ENCODE measurements at regions not wholly inside any gene's neighbourhood (a gene's known extent, or its start where the extent isn't known, plus 50 kb on each side); places are given as distances from the start of the nearest gene placed in this dataset.

DNA sequence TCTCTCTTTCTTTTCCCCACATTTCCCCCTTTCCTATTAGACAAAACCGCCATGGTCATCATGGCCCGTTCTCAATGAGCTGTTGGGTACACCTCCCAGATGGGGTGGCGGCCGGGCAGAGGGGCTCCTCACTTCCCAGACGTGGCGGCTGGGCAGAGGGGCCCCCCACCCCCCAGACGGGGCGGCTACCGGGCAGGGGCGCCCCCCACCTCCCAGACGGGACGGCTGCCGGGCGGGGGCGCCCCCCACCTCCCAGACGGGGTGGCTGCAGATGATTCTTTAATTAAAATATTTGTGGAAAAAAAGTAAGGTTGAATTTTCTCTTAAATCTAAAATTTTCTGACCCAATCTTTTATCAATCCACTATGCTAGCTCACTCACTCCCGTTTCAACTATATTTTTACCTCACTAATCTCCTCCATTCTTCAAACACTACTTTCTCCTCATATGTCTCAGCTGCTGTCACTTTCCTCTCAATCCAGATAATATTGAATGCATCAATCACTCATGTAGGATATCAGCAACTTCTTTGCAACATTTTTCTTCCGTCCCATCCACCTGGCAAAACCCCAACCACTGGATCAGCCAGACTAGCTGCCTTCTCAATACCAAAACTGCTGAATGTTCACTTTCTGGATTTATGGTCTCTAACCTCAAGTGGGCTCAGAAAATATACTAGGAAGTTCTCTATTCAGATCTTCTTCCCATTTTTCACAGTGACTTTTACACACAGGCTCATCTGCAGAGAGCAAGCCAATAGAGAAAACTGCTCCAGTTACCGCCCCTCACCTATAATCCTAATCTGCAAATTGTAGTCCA, 81.1 kb upstream of the TRIM24 start:
- H3K27ac ChIP-seq, result no peak overlapping the region
- TF ChIP-seq CTCF (conservative IDR thresholded peaks at IDR 0.05), result no peak

DNA sequence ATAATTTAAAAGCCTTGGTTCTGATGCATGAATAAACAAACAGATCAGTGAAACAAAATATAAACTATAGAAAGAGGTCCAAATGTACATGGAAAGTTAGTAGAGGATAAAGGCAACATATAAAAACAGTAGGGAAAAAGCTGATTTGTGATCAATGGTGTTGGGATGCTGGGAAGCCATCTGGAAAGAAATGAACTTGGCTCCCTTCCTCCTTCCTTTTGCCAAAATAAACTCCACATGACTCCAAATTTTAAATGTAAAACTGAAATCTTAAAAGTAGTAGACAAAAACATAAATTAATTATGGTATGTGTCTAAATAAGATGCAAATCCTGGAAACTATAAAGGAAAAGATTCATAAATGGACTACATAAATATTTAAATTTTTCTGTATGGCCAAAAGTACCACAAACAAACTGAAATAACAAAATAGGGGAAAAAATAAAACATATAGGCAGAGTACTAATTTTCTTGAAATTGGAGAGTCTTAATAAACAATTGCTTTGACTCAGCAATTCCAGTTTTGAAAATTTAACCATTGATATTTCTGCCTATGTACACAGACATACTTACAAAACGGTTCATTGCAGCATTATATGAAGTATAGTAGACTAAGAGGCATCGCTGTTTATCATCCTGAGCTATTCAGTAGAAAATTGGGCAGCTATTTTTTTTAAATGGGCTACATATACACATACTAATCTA, 77.0 kb upstream of the TRIM24 start:
- no peak overlapping the region for H3K27ac ChIP-seq
- TF ChIP-seq CTCF (conservative IDR thresholded peaks at IDR 0.05), result no peak

GRCh38 chr7:138386821-138387220, 73.2 kb upstream of the TRIM24 start:
- no peak overlapping the region for H3K27ac ChIP-seq
- TF ChIP-seq CTCF (conservative IDR thresholded peaks at IDR 0.05), result no peak

DNA sequence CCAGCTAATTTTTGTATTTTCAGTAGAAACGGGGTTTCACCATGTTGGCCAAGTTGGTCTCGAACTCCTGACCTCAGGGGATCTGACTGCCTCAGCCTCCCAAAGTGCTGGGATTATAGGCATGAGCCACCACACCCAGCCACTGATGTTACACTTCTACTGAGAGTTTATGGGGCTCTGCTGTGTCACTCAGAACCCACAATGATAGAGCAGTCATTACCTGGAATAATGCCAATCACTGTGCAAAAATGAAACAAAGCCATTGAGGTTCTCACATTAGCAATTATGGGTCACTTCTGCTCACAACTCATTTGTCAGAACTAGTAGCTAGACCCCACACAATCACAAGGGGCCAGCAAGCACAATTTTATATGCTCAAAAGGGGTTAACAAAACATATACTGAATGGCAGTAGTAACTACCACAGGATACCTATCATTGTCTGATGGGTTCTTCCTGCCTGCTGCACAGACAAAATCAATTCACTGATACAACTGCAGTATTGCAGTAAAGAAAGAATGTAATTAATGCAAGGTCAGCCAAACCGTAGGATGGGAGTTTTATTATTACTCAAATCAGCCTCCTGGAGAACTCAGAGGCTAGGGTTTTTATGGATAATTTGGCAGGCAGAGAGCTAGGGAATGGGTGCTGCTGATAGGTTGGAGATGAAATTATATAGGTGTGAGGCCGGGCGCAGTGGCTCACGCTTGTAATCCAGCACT, 72.1 kb upstream of the TRIM24 start:
- no peak for TF ChIP-seq CTCF (conservative IDR thresholded peaks at IDR 0.05)
- H3K27ac ChIP-seq, result peak overlapping the region; percentile 54; the same call in 1 of the 2 replicates

DNA sequence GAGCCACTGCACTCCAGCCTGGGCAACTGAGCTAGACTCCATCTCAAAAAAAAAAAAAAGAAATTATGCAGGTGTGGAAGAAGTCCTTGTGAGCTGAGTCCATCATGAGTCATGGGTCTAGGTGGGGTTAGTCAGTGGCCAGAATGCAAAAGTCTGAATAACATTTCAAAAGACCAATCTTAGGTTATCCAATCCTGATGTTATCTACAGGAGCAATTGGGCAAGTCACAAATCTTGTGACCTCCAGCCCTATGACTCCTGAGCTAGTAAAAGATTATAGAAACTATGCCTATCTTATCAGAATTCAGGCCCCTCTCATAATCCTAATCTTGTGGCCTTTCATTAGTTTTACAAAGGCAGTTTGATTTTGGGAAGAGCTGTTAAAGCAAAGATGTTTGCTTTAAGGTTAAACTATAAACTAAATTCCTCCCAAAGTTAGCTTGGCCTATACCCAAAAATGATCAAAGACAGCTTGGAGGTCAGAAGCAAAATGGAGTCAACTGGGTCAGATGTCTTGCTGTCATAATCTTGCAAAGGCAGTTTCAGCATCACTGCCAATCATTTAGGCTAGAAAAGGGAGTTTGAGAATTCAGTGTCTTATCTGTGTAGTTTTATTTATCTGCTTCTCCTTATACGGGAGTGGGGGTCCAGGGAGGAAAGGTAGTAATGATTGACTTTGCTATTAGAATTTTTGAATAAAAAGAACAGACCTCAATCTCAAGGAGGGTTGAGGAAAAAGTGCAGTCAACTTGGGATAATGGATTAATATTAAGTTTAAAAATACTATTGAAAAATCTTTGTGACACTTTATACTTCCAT, 71.2 kb upstream of the TRIM24 start:
- TF ChIP-seq CTCF (conservative IDR thresholded peaks at IDR 0.05), result no peak
- H3K27ac ChIP-seq, result peak overlapping the region; percentile 54

GRCh38 chr7:138395763-138396162, 64.3 kb upstream of the TRIM24 start:
- TF ChIP-seq CTCF (conservative IDR thresholded peaks at IDR 0.05), result no peak
- peak overlapping the region; percentile 71 for H3K27ac ChIP-seq
